GM12878 (cell line): ENCODE measurements at regions not wholly inside any gene's neighbourhood (a gene's known extent, or its start where the extent isn't known, plus 50 kb on each side); places are given as distances from the start of the nearest gene placed in this dataset.

Experiments
- ATAC-seq: fragments of 200-7000 bp; cut with Tn5 transposase; 3 replicates; pipeline ENCODE4 v1.9.1; 2020; ENCODE audit warnings: mild to moderate bottlenecking, moderate library complexity
- BruUV-seq: library from RNA; stranded (reverse); fragments of 400-500 nt; replicated peaks from 2 replicates; lab custom pipeline; 2021; lab: Mats Ljungman, UMichigan
- CTCF ChIA-PET: fragments of 300-600 bp; sonication (Branson Sonifier 250); formaldehyde crosslinking; extraction: SDS; loops from one replicate; lab custom pipeline; 2021; ENCODE audit warnings: inconsistent platforms; lab: Yijun Ruan, JAX
- POLR2A ChIA-PET: fragments of 350-600 bp; formaldehyde crosslinking; extraction: SDS; loops from one replicate; lab custom pipeline; 2021; ENCODE audit warnings: inconsistent platforms; lab: Charles Lee
- RAD21 ChIA-PET: fragments of 300-600 bp; sonication (Branson Sonifier 250); formaldehyde crosslinking; loops from one replicate; lab custom pipeline; 2023; ENCODE audit warnings: antibody characterized with exemption; ENCODE audit not compliant: unreplicated experiment; lab: Charles Lee
- SMC1A ChIA-PET: fragments of 300-600 bp; sonication (Branson Sonifier 250); formaldehyde crosslinking; loops from one replicate; lab custom pipeline; 2023; ENCODE audit not compliant: unreplicated experiment, uncharacterized antibody; lab: Charles Lee
- DNase-seq: peaks from one replicate; pipeline ENCODE4 v3.0.0-alpha.2; 2011; ENCODE audit warnings: low read depth, low spot score
- FAIRE-seq: peaks from 3 replicates; lab custom pipeline; 2011; peaks lifted over from hg19 to GRCh38; lab: Jason Lieb, UNC
- H2AFZ ChIP-seq: 2 replicates; pipeline ENCODE4 v1.6.0; 2011; ENCODE audit warnings: low read depth, low read length, control low read depth; ENCODE audit not compliant: control insufficient read depth
- H3K27ac ChIP-seq: 2 replicates; pipeline ENCODE4 v1.5.1; 2011; ENCODE audit warnings: control low read depth; ENCODE audit not compliant: control insufficient read depth, insufficient read depth
- H3K27me3 ChIP-seq, 2 experiments: replicated peaks in 1 of 2; 2 replicates each; pipeline versions ENCODE4 v1.6.0 to v1.6.1; 2011; ENCODE audit warnings: low read length in 1 of 2; ENCODE audit not compliant: control insufficient read depth in 2 of 2, insufficient read depth in 2 of 2
- H3K36me3 ChIP-seq, 2 experiments: 2 replicates each; pipeline ENCODE4 v1.5.1; 2011; ENCODE audit warnings: low read length in 1 of 2; ENCODE audit not compliant: control insufficient read depth in 2 of 2, insufficient read depth in 2 of 2
- H3K4me1 ChIP-seq: 2 replicates; pipeline ENCODE4 v1.6.1; 2011; ENCODE audit warnings: mild to moderate bottlenecking, low read length, moderate library complexity, mixed read lengths; ENCODE audit not compliant: control insufficient read depth, insufficient read depth
- H3K4me2 ChIP-seq: 2 replicates; pipeline ENCODE4 v1.6.0; 2011; ENCODE audit warnings: control low read depth; ENCODE audit not compliant: control insufficient read depth, insufficient read depth
- H3K4me3 ChIP-seq: fragments of 200-600 bp; sonication (generic); 2 replicates; pipeline ENCODE4 v1.5.1; 2016
- H3K79me2 ChIP-seq: 2 replicates; pipeline ENCODE4 v1.6.0; 2011; ENCODE audit warnings: low read length; ENCODE audit not compliant: control insufficient read depth, insufficient read depth
- H3K9ac ChIP-seq: 2 replicates; pipeline ENCODE4 v1.8.0; 2011; ENCODE audit warnings: low read length, control low read depth, mixed read lengths; ENCODE audit not compliant: control insufficient read depth, insufficient read depth
- H3K9me3 ChIP-seq: replicated peaks from 3 replicates; pipeline ENCODE4 v1.5.1; 2011; ENCODE audit warnings: mild to moderate bottlenecking, low read length; ENCODE audit not compliant: control insufficient read depth, insufficient read depth
- H4K20me1 ChIP-seq: 2 replicates; pipeline ENCODE4 v1.6.0; 2011; ENCODE audit not compliant: control insufficient read depth, insufficient read depth
- ATF2 ChIP-seq: IDR thresholded peaks from 2 replicates; pipeline ENCODE4 v1.6.1; 2012; ENCODE audit warnings: low read length, inconsistent platforms
- BCL11A ChIP-seq: IDR thresholded peaks from 2 replicates; pipeline ENCODE4 v1.6.1; 2011; ENCODE audit warnings: low read depth, low read length
- BCL3 ChIP-seq: IDR thresholded peaks from 2 replicates; pipeline ENCODE4 v1.6.1; 2011; ENCODE audit warnings: borderline replicate concordance, low read depth, mild to moderate bottlenecking, moderate library complexity, low read length; ENCODE audit not compliant: insufficient read depth, poor library complexity, severe bottlenecking
- BMI1 ChIP-seq: fragments of 450-650 bp; IDR thresholded peaks from 2 replicates; pipeline ENCODE4 v1.6.1; 2016; ENCODE audit warnings: mild to moderate bottlenecking, moderate library complexity, borderline replicate concordance
- CBFB ChIP-seq: IDR thresholded peaks from 2 replicates; pipeline ENCODE4 v1.6.1; 2016; ENCODE audit warnings: antibody characterized with exemption, low read depth
- CUX1 ChIP-seq: IDR thresholded peaks from 2 replicates; pipeline ENCODE4 v1.6.1; 2012; ENCODE audit warnings: improper control_type of control experiment, low read depth, low read length; ENCODE audit not compliant: insufficient replicate concordance
- GABPA ChIP-seq: IDR thresholded peaks from 2 replicates; pipeline ENCODE4 v1.6.1; 2014; ENCODE audit warnings: antibody characterized with exemption, low read depth, mild to moderate bottlenecking, inconsistent platforms
- NFYA ChIP-seq: IDR thresholded peaks from 2 replicates; pipeline ENCODE4 v1.6.1; 2011; ENCODE audit warnings: low read depth, mild to moderate bottlenecking, low read length, improper control_type of control experiment, borderline replicate concordance
- PRDM15 ChIP-seq: fragments of 450-650 bp; formaldehyde crosslinking; IDR thresholded peaks from 2 replicates; pipeline ENCODE4 v1.4.0; 2020; ENCODE audit warnings: mild to moderate bottlenecking, moderate library complexity
- RELA ChIP-seq: fragments of 450-650 bp; IDR thresholded peaks from 2 replicates; pipeline ENCODE4 v1.8.0; 2014; ENCODE audit warnings: borderline replicate concordance; ENCODE audit not compliant: partially characterized antibody
- SMARCA5 ChIP-seq: fragments of 450-650 bp; IDR thresholded peaks from 2 replicates; pipeline ENCODE4 v1.6.1; 2017; ENCODE audit warnings: mild to moderate bottlenecking
- TCF12 ChIP-seq: IDR thresholded peaks from 2 replicates; pipeline ENCODE4 v1.6.1; 2011; ENCODE audit warnings: low read depth, mild to moderate bottlenecking, low read length
- YY1 ChIP-seq: IDR thresholded peaks from 2 replicates; pipeline ENCODE4 v1.6.1; 2011; ENCODE audit warnings: low read depth, mild to moderate bottlenecking, low read length
- ZNF207 ChIP-seq: fragments of 450-650 bp; IDR thresholded peaks from 2 replicates; pipeline ENCODE4 v1.6.1; 2014; ENCODE audit warnings: antibody characterized with exemption, mild to moderate bottlenecking, borderline replicate concordance
- ZSCAN29 ChIP-seq: fragments of 450-650 bp; IDR thresholded peaks from 2 replicates; pipeline ENCODE4 v1.6.1; 2017; ENCODE audit warnings: mild to moderate bottlenecking, moderate library complexity
- WGBS: methylation state at CpG from one replicate; pipeline ENCODE4 v1.1.6; 2016; ENCODE audit warnings: low lambda C conversion rate; ENCODE audit not compliant: insufficient replicate concordance, insufficient coverage; ENCODE audit errors: missing lambda C conversion rate; 5-methylcytosine and 5-hydroxymethylcytosine counted together
- in situ Hi-C: fragments of 300-500 bp; cut with MboI; formaldehyde crosslinking; loops from 9 replicates; pipeline ENCODE4 v1.14.3; 2018; ENCODE audit warnings: mixed read lengths
- intact Hi-C: fragments of 100-400 bp; cut with micrococcal nuclease; formaldehyde crosslinking; loops from one replicate; pipeline ENCODE4 v1.14.2; 2022; ENCODE audit not compliant: unreplicated experiment

- ChIA-PET POLR2A (no interaction called here), SMC1A (no interaction called here), CTCF (no interaction called here), RAD21 (no interaction called here)
- BruUV-seq = no TSS peak
- intact Hi-C loops (no loop called here), in situ Hi-C loops (no loop called here)
- Histone ChIP-seq H3K27me3 (no peaks in the 10 kb centered on the region), H3K9me3 (no peaks in the 10 kb centered on the region), H3K4me2 (no peak overlapping the region), H3K27ac (no peak overlapping the region), H4K20me1 (no peaks in the 10 kb centered on the region), H3K4me3 (no peak overlapping the region), H2AFZ (no peak overlapping the region), H3K4me1 (no peaks in the 10 kb centered on the region), H3K79me2 (no peaks in the 10 kb centered on the region), H3K9ac (no peak overlapping the region), H3K36me3 (no peaks in the 10 kb centered on the region)
- no peak for ATAC-seq
- WGBS = 0% methylated on average over 1 of the region's 1 CpG
- no peak for FAIRE-seq
- DNase-seq = no peak
- TF ChIP-seq PRDM15 (CRISPR knock-in tag) (no peak), TCF12 (no peak), GABPA (no peak), BMI1 (no peak), NFYA (no peak), YY1 (no peak), ZSCAN29 (no peak), CUX1 (no peak), ATF2 (no peak), ZNF207 (no peak), CBFB (no peak), BCL11A (no peak), RELA (no peak), SMARCA5 (no peak), BCL3 (no peak)
Observed at GRCh38 chr2:151025816-151026215, 235.8 kb downstream of the RBM43 start.
